Astrocyte of the cerebellum (primary cell): ENCODE measurements at regions not wholly inside any gene's neighbourhood (a gene's known extent, or its start where the extent isn't known, plus 50 kb on each side); places are given as distances from the start of the nearest gene placed in this dataset.
A peak's percentile ranks its signal among the peaks of the same experiment; 100 is the strongest.

Source experiments
- DNase-seq: peaks from one replicate; pipeline ENCODE4 v3.0.0-alpha.2; 2011; ENCODE audit warnings: low read depth
- H3K4me3 ChIP-seq: 2 replicates; pipeline ENCODE4 v1.5.1; 2011; ENCODE audit warnings: mild to moderate bottlenecking, low read depth, low read length, moderate library complexity
- CTCF ChIP-seq: IDR thresholded peaks from 2 replicates; pipeline ENCODE4 v1.5.1; 2012; ENCODE audit warnings: low read length, low read depth, moderate library complexity, mild to moderate bottlenecking; ENCODE audit errors: missing control alignments
- in situ Hi-C: cut with HindIII; loops from 2 replicates; pipeline ENCODE4 v1.10.0; 2017; ENCODE audit warnings: low sequenced_read_pairs

- in situ Hi-C loops = no loop called here
- no peak for DNase-seq
- TF ChIP-seq CTCF = peak; percentile 19
- H3K4me3 ChIP-seq = no peak overlapping the region
Measured at GRCh38 chr4:41358647-41359421, 102.1 kb downstream of the UCHL1 start.

GRCh38 chr4:41359422-41359775, 102.7 kb downstream of the UCHL1 start:
- no peak for DNase-seq
- H3K4me3 ChIP-seq = no peak overlapping the region
- in situ Hi-C loops = no loop called here
- TF ChIP-seq CTCF = no peak

- DNase-seq = no peak
- peak overlapping the region; percentile 61 for H3K4me3 ChIP-seq
- no peak for TF ChIP-seq CTCF
- in situ Hi-C loops = no loop called here
Measured at GRCh38 chr4:41359836-41360213, 103.1 kb downstream of the UCHL1 start.

- TF ChIP-seq CTCF = no peak
- in situ Hi-C loops = no loop called here
- H3K4me3 ChIP-seq = peak overlapping the region; percentile 61
- DNase-seq = no peak
Measured at GRCh38 chr4:41360214-41360920, 103.6 kb downstream of the UCHL1 start.

- peak overlapping the region; percentile 61 for H3K4me3 ChIP-seq
- no peak for DNase-seq
- in situ Hi-C loops = no loop called here
- TF ChIP-seq CTCF = no peak
Measured at GRCh38 chr4:41360921-41361793, 104.4 kb downstream of the UCHL1 start.

GRCh38 chr4:41361794-41362526, 105.2 kb downstream of the UCHL1 start:
- TF ChIP-seq CTCF = no peak
- in situ Hi-C loops = no loop called here
- peak overlapping the region; percentile 61 for H3K4me3 ChIP-seq
- no peak for DNase-seq
